AG04449 (cell line): ENCODE measurements at regions not wholly inside any gene's neighbourhood (a gene's known extent, or its start where the extent isn't known, plus 50 kb on each side); places are given as distances from the start of the nearest gene placed in this dataset.

Experiments
- CTCF ChIA-PET: fragments of 350-600 bp; formaldehyde crosslinking; extraction: SDS; loops from one replicate; lab custom pipeline; 2021; ENCODE audit warnings: antibody characterized with exemption; lab: Yijun Ruan, JAX
- POLR2A ChIA-PET: fragments of 400-600, 350-600 bp; formaldehyde crosslinking; extraction: SDS; loops from one replicate; lab custom pipeline; 2020; ENCODE audit warnings: antibody characterized with exemption, inconsistent platforms; lab: Yijun Ruan, JAX
- DNase-seq: peaks from one replicate; pipeline ENCODE4 v3.0.0-alpha.2; 2010; ENCODE audit warnings: low read depth, low spot score
- H3K4me3 ChIP-seq: 2 replicates; pipeline ENCODE4 v1.5.1; 2011; ENCODE audit warnings: low read depth, mild to moderate bottlenecking, control low read depth, low read length
- TF ChIP-seq, protein P1 (sequence below): IDR thresholded peaks from one replicate; pipeline ENCODE4 v1.5.1; 2011; ENCODE audit warnings: mild to moderate bottlenecking, moderate library complexity, low read length, control low read depth, inconsistent platforms; ENCODE audit not compliant: insufficient read depth; ENCODE audit errors: missing control alignments

DNA sequence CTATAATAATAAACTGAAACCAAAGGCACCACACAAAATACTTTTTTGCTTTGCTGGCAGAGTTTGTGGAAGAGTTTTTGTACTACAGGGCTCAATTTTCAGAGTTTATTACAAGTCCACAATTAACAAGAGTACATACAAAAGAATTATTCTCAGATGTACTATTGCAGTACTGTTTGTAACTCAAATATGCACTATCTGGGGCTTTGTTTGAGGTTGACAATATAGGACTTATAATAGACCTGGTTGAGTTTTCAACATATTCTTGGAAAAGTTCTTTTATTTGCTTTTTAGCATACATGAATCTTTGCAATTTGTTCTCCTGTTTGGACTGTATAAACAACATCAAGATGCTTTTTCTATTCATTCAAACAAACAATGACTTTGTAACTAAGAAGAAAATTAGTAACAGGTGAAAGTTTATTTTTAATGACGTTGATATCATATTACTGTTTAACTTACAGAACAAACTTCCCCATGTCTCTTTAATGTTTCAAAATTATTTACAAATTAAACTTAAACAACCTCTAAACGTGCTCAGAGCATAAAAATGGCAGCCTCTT is 407.4 kb upstream of the PRICKLE1 start:
- ChIA-PET CTCF (no interaction called here), POLR2A (no interaction called here)
- H3K4me3 ChIP-seq, result no peak overlapping the region
- TF ChIP-seq, protein P1, sequence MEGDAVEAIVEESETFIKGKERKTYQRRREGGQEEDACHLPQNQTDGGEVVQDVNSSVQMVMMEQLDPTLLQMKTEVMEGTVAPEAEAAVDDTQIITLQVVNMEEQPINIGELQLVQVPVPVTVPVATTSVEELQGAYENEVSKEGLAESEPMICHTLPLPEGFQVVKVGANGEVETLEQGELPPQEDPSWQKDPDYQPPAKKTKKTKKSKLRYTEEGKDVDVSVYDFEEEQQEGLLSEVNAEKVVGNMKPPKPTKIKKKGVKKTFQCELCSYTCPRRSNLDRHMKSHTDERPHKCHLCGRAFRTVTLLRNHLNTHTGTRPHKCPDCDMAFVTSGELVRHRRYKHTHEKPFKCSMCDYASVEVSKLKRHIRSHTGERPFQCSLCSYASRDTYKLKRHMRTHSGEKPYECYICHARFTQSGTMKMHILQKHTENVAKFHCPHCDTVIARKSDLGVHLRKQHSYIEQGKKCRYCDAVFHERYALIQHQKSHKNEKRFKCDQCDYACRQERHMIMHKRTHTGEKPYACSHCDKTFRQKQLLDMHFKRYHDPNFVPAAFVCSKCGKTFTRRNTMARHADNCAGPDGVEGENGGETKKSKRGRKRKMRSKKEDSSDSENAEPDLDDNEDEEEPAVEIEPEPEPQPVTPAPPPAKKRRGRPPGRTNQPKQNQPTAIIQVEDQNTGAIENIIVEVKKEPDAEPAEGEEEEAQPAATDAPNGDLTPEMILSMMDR, result no peak
- no peak for DNase-seq

DNA sequence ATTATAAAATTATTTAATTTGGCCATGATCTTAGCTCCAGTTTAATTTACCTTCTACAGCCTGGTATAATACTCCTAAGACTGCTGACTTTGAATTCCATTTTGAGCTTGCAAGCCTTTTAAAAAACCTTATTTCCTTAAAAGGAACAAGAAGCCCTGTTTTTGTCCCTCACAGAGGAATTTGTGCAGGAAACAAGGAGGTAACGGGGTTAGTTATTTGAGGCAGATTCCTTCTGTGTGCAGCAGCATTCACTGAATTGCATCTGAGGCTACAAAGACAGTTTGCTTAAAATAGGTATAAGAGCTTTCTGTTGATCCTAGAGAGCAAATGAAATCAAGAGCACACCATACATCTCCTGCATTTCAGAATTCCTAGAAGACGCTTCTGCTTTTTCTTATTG is 403.3 kb upstream of the PRICKLE1 start:
- no peak overlapping the region for H3K4me3 ChIP-seq
- CTCF ChIA-PET, result no interaction called here
- TF ChIP-seq, protein P1, result no peak
- peak; percentile 5 for DNase-seq
- POLR2A ChIA-PET, result no interaction called here

DNA sequence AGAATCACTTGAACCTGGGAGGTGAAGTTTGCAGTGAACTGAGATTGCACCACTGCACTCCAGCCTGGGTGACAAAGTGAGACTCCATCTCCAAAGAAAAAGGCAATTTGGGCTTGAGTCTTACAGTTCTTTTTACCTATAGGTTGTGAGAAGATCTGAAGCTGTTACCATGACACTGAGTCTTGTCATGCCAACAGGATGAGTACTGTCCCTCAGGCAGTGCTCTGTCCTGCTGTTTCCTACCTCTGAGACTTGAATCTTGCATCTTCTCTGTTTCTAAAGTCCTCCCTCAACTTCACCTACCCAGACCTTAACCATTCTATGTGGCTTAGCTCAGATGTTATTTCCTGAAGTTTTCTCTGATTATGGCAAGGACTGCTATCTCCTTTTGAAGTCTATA is 400.8 kb upstream of the PRICKLE1 start:
- TF ChIP-seq, protein P1, result no peak
- H3K4me3 ChIP-seq, result no peak overlapping the region
- ChIA-PET POLR2A (no interaction called here), CTCF (interaction anchor here (1.0 kb wide), 1 partner anchor 9 kb away, joined by 3 read pairs; no protein-coding TSS in a partner anchor)
- no peak for DNase-seq

DNA sequence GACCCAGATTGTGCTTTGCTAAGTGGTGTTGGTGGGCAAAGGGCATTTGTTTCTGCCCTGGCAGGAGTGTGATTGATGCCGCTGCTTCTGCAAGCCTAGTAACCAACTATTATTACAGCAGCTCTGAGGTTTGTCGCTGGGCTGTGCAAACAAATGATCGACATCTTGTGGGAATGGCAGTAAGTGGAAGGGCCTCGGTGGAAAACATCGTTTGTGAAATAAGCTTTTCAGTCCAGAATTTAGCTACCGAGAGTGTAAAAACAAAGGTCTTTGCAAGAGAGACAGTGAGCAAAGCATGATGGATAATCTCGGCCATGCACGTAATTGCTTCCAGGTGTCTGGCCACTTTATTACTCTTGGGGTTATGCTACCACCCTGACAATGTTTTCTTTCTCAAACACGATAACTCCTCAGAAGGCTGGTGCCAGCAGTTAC is 397.7 kb upstream of the PRICKLE1 start:
- no peak for DNase-seq
- H3K4me3 ChIP-seq, result no peak overlapping the region
- POLR2A ChIA-PET, result no interaction called here
- TF ChIP-seq, protein P1, result no peak
- CTCF ChIA-PET, result no interaction called here

DNA sequence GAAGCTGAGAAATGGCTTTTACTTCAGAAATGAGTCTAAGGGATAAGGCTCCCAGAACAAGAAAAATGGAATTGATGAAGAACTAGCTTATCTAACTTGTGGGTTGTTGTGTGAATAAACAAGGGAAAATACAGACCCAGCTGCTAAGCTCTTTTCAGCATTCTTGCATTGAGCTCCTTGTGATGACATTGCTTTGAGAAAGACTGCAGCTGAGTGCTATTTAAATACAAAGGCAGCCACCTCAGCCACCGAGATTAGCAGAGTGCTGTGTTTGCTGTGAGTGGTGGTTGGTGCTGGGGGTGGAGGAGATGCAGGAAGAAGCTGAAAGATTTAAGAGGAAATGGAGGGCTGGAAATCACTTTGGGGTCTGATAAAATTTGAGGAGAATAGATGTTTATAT is 396.0 kb upstream of the PRICKLE1 start:
- no peak for DNase-seq
- ChIA-PET CTCF (interaction anchor here (1.2 kb wide), 1 partner anchor 351 kb away, joined by 4 read pairs; no protein-coding TSS in a partner anchor), POLR2A (interaction anchor here (0.7 kb wide), 1 partner anchor 175 kb away, joined by 4 read pairs; no protein-coding TSS in a partner anchor)
- TF ChIP-seq, protein P1, result no peak
- H3K4me3 ChIP-seq, result no peak overlapping the region

DNA sequence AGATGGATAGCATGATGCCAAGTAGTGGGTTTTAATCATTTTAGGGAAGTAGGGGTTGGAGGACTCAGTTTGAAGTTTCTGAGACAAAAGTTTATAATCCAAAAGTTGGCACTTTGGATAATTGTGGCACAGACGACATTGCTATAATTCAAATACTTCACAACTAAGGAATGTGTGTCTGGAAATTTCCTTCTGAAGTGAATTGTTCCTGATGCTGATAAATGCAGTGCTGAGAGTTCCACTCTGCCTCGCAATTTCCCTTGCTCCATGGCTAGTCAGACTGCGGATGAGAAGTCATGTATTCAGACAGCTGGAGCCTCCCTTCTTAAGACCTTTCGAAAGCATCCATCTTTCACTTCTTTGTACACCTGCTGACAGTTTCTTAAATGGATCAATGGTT is 393.3 kb upstream of the PRICKLE1 start:
- no peak overlapping the region for H3K4me3 ChIP-seq
- DNase-seq, result no peak
- ChIA-PET CTCF (no interaction called here), POLR2A (no interaction called here)
- TF ChIP-seq, protein P1, result no peak
